IMR-90 (cell line): ENCODE measurements at regions not wholly inside any gene's neighbourhood (a gene's known extent, or its start where the extent isn't known, plus 50 kb on each side); places are given as distances from the start of the nearest gene placed in this dataset.

Source experiments
- ATAC-seq: fragments of 200-7000 bp; cut with Tn5 transposase; 2 replicates; pipeline ENCODE4 v1.9.1; 2020; ENCODE audit warnings: low read depth, mild to moderate bottlenecking, moderate library complexity
- BruUV-seq: library from RNA; stranded (reverse); fragments of 400-500 nt; replicated peaks from 2 replicates; lab custom pipeline; 2021; lab: Mats Ljungman, UMichigan
- CTCF ChIA-PET: fragments of 300-600 bp; formaldehyde crosslinking; extraction: SDS; loops from one replicate; lab custom pipeline; 2021; ENCODE audit warnings: antibody characterized with exemption; lab: Yijun Ruan, JAX
- POLR2A ChIA-PET: fragments of 300-600 bp; sonication (Branson Sonifier 250); formaldehyde crosslinking; loops from one replicate; lab custom pipeline; 2022; ENCODE audit warnings: antibody characterized with exemption; ENCODE audit not compliant: unreplicated experiment; lab: Charles Lee
- DNase-seq: peaks from one replicate; pipeline ENCODE4 v3.0.0; 2013
- H2AFZ ChIP-seq: replicated peaks from 2 replicates; pipeline ENCODE3; 2013; ENCODE audit warnings: low read length, mild to moderate bottlenecking; ENCODE audit not compliant: poor library complexity
- H2AK5ac ChIP-seq: 2 replicates; pipeline ENCODE4 v1.6.1; 2013; ENCODE audit warnings: low read depth, low read length, inconsistent platforms
- H2AK9ac ChIP-seq: replicated peaks from 2 replicates; pipeline ENCODE3; 2013; ENCODE audit warnings: mild to moderate bottlenecking, low read depth, low read length, moderate library complexity; ENCODE audit not compliant: poor library complexity
- H2BK120ac ChIP-seq: 2 replicates; pipeline ENCODE4 v1.6.1; 2013; ENCODE audit warnings: low read depth, low read length, inconsistent platforms
- H2BK15ac ChIP-seq: 3 replicates; pipeline ENCODE4 v1.6.1; 2013; ENCODE audit warnings: low read depth, low read length, inconsistent platforms
- H2BK20ac ChIP-seq: 2 replicates; pipeline ENCODE4 v1.6.1; 2013; ENCODE audit warnings: low read depth, mild to moderate bottlenecking, inconsistent platforms, low read length, moderate library complexity
- H2BK5ac ChIP-seq: 2 replicates; pipeline ENCODE4 v1.6.1; 2013; ENCODE audit warnings: mild to moderate bottlenecking, low read depth, low read length, inconsistent platforms; ENCODE audit not compliant: poor library complexity, severe bottlenecking
- H3K14ac ChIP-seq: replicated peaks from 2 replicates; pipeline ENCODE4 v1.6.1; 2013; ENCODE audit warnings: low read depth, low read length, inconsistent platforms
- H3K18ac ChIP-seq: 2 replicates; pipeline ENCODE4 v1.6.1; 2013; ENCODE audit warnings: low read depth, low read length, control low read depth
- H3K23ac ChIP-seq: 2 replicates; pipeline ENCODE4 v1.6.1; 2013; ENCODE audit warnings: low read depth, low read length, inconsistent platforms
- H3K27ac ChIP-seq: 2 replicates; pipeline ENCODE4 v1.5.1; 2013; ENCODE audit warnings: mild to moderate bottlenecking, control low read depth, low read length; ENCODE audit not compliant: insufficient read depth
- H3K27me3 ChIP-seq: 2 replicates; pipeline ENCODE4 v1.6.1; 2013; ENCODE audit warnings: low read length; ENCODE audit not compliant: control insufficient read depth, insufficient read depth
- H3K36me3 ChIP-seq: 2 replicates; pipeline ENCODE4 v1.6.1; 2013; ENCODE audit warnings: low read length, mixed read lengths; ENCODE audit not compliant: control insufficient read depth, insufficient read depth
- H3K4ac ChIP-seq: 2 replicates; pipeline ENCODE4 v1.6.1; 2013; ENCODE audit warnings: low read depth, low read length, inconsistent platforms
- H3K4me1 ChIP-seq: 2 replicates; pipeline ENCODE4 v1.6.1; 2013; ENCODE audit warnings: low read length, mixed read lengths; ENCODE audit not compliant: control insufficient read depth, insufficient read depth
- H3K4me2 ChIP-seq: 2 replicates; pipeline ENCODE4 v1.6.1; 2013; ENCODE audit warnings: low read depth, mild to moderate bottlenecking, control low read depth, low read length, moderate library complexity
- H3K4me3 ChIP-seq: 2 replicates; pipeline ENCODE4 v1.5.1; 2013; ENCODE audit warnings: low read depth, mild to moderate bottlenecking, control low read depth, low read length, moderate library complexity; ENCODE audit not compliant: insufficient read depth
- H3K56ac ChIP-seq: 2 replicates; pipeline ENCODE4 v1.6.1; 2013; ENCODE audit warnings: low read length, inconsistent platforms; ENCODE audit not compliant: insufficient read depth; ENCODE audit errors: extremely low read depth
- H3K79me1 ChIP-seq, 2 experiments: 2 replicates each; pipeline ENCODE4 v1.6.1; 2013; ENCODE audit warnings: low read length in 2 of 2, inconsistent platforms in 1 of 2, low read depth in 1 of 2
- H3K9ac ChIP-seq: 2 replicates; pipeline ENCODE4 v1.6.1; 2013; ENCODE audit warnings: low read depth, low read length, control low read depth
- H3K9me1 ChIP-seq: 2 replicates; pipeline ENCODE4 v1.6.1; 2013; ENCODE audit warnings: low read length, inconsistent platforms; ENCODE audit not compliant: insufficient read depth
- H3K9me3 ChIP-seq: 2 replicates; pipeline ENCODE4 v1.6.1; 2013; ENCODE audit warnings: low read length; ENCODE audit not compliant: control insufficient read depth, insufficient read depth
- H4K20me1 ChIP-seq: 2 replicates; pipeline ENCODE4 v1.6.1; 2013; ENCODE audit warnings: low read length, inconsistent platforms; ENCODE audit not compliant: insufficient read depth
- H4K5ac ChIP-seq: 2 replicates; pipeline ENCODE4 v1.6.1; 2013; ENCODE audit warnings: mild to moderate bottlenecking, low read depth, low read length, control low read depth
- H4K8ac ChIP-seq, 2 experiments: 2 replicates each; pipeline ENCODE4 v1.6.1; 2013; ENCODE audit warnings: low read depth in 2 of 2, low read length in 2 of 2, control low read depth in 1 of 2, inconsistent platforms in 1 of 2
- H4K91ac ChIP-seq: 2 replicates; pipeline ENCODE4 v1.6.1; 2013; ENCODE audit warnings: low read depth, low read length, inconsistent platforms; ENCODE audit not compliant: insufficient read depth
- CTCF ChIP-seq: conservative IDR thresholded peaks from 2 replicates; pipeline ENCODE4 v1.5.1; 2012; ENCODE audit warnings: mild to moderate bottlenecking, low read depth, low read length, improper control_type of control experiment
- MXI1 ChIP-seq: IDR thresholded peaks from 2 replicates; pipeline ENCODE4 v1.6.1; 2012; ENCODE audit warnings: low read depth, mild to moderate bottlenecking, low read length, moderate library complexity, borderline replicate concordance
- POLR2A ChIP-seq: IDR thresholded peaks from 2 replicates; pipeline ENCODE4 v1.6.1; 2012; ENCODE audit warnings: mild to moderate bottlenecking, low read depth, low read length
- SMC3 ChIP-seq: fragments of 150-350 bp; IDR thresholded peaks from 2 replicates; pipeline ENCODE4 v1.6.1; 2016; ENCODE audit warnings: low read depth, mild to moderate bottlenecking, antibody characterized with exemption, low read length, moderate library complexity
- USF2 ChIP-seq: fragments of 150-350 bp; IDR thresholded peaks from 2 replicates; pipeline ENCODE4 v1.6.1; 2017; ENCODE audit warnings: mild to moderate bottlenecking, antibody characterized with exemption, low read length, low read depth
- WGBS, 2 experiments: methylation state at CpG; one replicate each; pipeline versions ENCODE4 v1.1.5 to v1.1.7; 2013; ENCODE audit warnings: missing lambda C conversion rate in 2 of 2; ENCODE audit not compliant: insufficient read length in 1 of 2; ENCODE audit errors: extremely low coverage in 2 of 2; 5-methylcytosine and 5-hydroxymethylcytosine counted together
- dilution Hi-C: fragments of 300-500 bp; cut with HindIII; formaldehyde crosslinking; loops from one replicate; pipeline ENCODE4 v1.14.3; 2018; ENCODE audit warnings: low sequenced_read_pairs; ENCODE audit not compliant: unreplicated experiment
- in situ Hi-C: fragments of 300-500 bp; cut with MboI; formaldehyde crosslinking; loops from 3 replicates; pipeline ENCODE4 v1.14.3; 2019; ENCODE audit warnings: low sequenced_read_pairs, inconsistent platforms, mixed read lengths
- intact Hi-C: fragments of 100-400 bp; cut with micrococcal nuclease; formaldehyde crosslinking; loops from 2 replicates; pipeline ENCODE4 v1.10.0; 2022

- Histone ChIP-seq H3K4me3 (no peak overlapping the region), H3K18ac (no peak overlapping the region), H2AFZ (no peak overlapping the region), H3K27ac (no peak overlapping the region), H3K4ac (no peak overlapping the region), H3K4me1 (no peaks in the 10 kb centered on the region), H3K23ac (no peak overlapping the region), H3K9me3 (peaks cover 22% of the 10 kb centered on the region), H4K20me1 (no peaks in the 10 kb centered on the region), H2BK20ac (no peak overlapping the region), H3K14ac (no peak overlapping the region), H2BK15ac (no peak overlapping the region), H3K9ac (no peak overlapping the region), H3K36me3 (no peaks in the 10 kb centered on the region), H3K4me2 (no peak overlapping the region), H3K56ac (no peak overlapping the region), H4K91ac (no peak overlapping the region), H2BK5ac (no peak overlapping the region), H2AK5ac (no peak overlapping the region), H4K5ac (no peak overlapping the region), H3K27me3 (no peaks in the 10 kb centered on the region), H2BK120ac (no peak overlapping the region), H4K8ac (no peak overlapping the region), H2AK9ac (no peak overlapping the region), H3K79me1 (no peaks in the 10 kb centered on the region), H3K9me1 (no peaks in the 10 kb centered on the region)
- dilution Hi-C loops (no loop called here), intact Hi-C loops (no loop called here), in situ Hi-C loops (no loop called here)
- no peak for DNase-seq
- CTCF ChIA-PET, result no interaction called here
- TF ChIP-seq USF2 (no peak), POLR2A (no peak), CTCF (no peak), SMC3 (no peak), MXI1 (no peak)
- no CpG with 5 or more reads among the region's 7 CpGs for WGBS, 2 experiments
- BruUV-seq, result no TSS peak
- POLR2A ChIA-PET, result no interaction called here
- ATAC-seq, result no peak
Measured at GRCh38 chr5:2653991-2654390, 97.5 kb downstream of the IRX2 start.
